Ascending aorta (tissue), 2 donors: ENCODE measurements at regions not wholly inside any gene's neighbourhood (a gene's known extent, or its start where the extent isn't known, plus 50 kb on each side); places are given as distances from the start of the nearest gene placed in this dataset.

ENCODE experiments used
- DNase-seq, 2 donors: peaks; one replicate each; pipeline ENCODE4 v3.0.0-alpha.2; 2019; ENCODE audit warnings: low spot score in 2 of 2
- H3K27ac ChIP-seq, 2 donors: fragments of 200-600 bp; sonication (generic); one replicate each; pipeline ENCODE4 v1.5.1; 2016 to 2017; ENCODE audit warnings: mild to moderate bottlenecking in 1 of 2
- H3K27me3 ChIP-seq: fragments of 200-600 bp; sonication (generic); one replicate; pipeline ENCODE4 v1.5.1; 2017
- H3K36me3 ChIP-seq, 2 donors: fragments of 200-600 bp; sonication (generic); one replicate each; pipeline ENCODE4 v1.5.1; 2016
- H3K4me1 ChIP-seq, 2 donors: fragments of 200-600 bp; sonication (generic); one replicate each; pipeline ENCODE4 v1.5.1; 2016 to 2017; ENCODE audit warnings: mild to moderate bottlenecking in 1 of 2
- H3K4me3 ChIP-seq, 2 donors: fragments of 200-600 bp; sonication (generic); one replicate each; pipeline ENCODE4 v1.5.1; 2016 to 2017; ENCODE audit warnings: mild to moderate bottlenecking in 1 of 2
- H3K9me3 ChIP-seq, 2 donors: fragments of 200-600 bp; sonication (generic); one replicate each; pipeline ENCODE4 v1.5.1; 2016
- intact Hi-C: fragments of 100-400 bp; cut with DNase I; formaldehyde crosslinking; loops from one replicate; pipeline ENCODE4 v1.15.1; 2023
- TF ChIP-seq, protein P1 (sequence below), 3 experiments: fragments of 200-600 bp in 2 of 3; fragments of 450-650 bp in 1 of 3; sonication (generic) in 2 of 3; IDR thresholded peaks; one replicate each; pipeline ENCODE4 v1.5.1; 2016 to 2019; ENCODE audit warnings: antibody characterized with exemption in 3 of 3, mild to moderate bottlenecking in 1 of 3, moderate library complexity in 1 of 3

DNA sequence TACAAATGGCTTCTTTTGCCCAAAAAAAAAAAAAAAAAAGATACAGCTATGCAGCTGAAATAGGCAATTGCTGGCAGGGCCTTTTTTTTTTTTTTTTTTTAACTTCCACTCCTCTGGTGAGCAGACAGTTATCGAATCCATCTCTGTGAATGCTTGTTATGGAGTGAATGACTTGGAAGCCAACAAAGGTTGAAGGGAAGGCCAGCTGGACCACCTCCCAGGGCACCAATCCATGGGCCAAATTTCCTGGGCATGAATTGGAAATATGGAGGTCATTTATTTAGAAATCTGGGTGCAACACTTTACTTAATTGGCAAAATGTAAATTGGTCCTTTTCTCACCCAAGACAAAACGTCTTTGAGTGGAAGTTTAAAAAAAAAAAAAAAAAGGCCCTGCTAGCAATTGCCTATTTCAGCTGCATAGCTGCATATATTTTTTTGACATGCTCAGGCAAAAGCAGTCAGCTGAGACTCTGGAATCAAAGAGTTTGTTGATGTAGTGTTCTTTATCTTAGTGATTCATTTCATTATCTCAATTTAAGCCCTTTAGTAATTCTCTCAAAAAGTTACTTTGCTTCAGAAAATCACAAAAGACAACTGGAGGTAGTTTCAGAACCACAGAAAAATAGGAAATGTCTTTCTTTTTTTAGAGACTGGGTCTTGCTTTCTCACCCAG, 392.2 kb upstream of the KLF4 start:
- Histone ChIP-seq H3K9me3 (no peaks in the 10 kb centered on the region), H3K27ac (peak overlapping the region in 1 of 2 donors; percentile 16), H3K4me1 (no peaks in the 10 kb centered on the region), H3K4me3 (no peak overlapping the region), H3K36me3 (no peaks in the 10 kb centered on the region), H3K27me3 (no peaks in the 10 kb centered on the region)
- DNase-seq: no peak
- intact Hi-C loops: no loop called here
- TF ChIP-seq, protein P1, sequence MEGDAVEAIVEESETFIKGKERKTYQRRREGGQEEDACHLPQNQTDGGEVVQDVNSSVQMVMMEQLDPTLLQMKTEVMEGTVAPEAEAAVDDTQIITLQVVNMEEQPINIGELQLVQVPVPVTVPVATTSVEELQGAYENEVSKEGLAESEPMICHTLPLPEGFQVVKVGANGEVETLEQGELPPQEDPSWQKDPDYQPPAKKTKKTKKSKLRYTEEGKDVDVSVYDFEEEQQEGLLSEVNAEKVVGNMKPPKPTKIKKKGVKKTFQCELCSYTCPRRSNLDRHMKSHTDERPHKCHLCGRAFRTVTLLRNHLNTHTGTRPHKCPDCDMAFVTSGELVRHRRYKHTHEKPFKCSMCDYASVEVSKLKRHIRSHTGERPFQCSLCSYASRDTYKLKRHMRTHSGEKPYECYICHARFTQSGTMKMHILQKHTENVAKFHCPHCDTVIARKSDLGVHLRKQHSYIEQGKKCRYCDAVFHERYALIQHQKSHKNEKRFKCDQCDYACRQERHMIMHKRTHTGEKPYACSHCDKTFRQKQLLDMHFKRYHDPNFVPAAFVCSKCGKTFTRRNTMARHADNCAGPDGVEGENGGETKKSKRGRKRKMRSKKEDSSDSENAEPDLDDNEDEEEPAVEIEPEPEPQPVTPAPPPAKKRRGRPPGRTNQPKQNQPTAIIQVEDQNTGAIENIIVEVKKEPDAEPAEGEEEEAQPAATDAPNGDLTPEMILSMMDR (IDR thresholded peaks at IDR 0.05): no peak

DNA sequence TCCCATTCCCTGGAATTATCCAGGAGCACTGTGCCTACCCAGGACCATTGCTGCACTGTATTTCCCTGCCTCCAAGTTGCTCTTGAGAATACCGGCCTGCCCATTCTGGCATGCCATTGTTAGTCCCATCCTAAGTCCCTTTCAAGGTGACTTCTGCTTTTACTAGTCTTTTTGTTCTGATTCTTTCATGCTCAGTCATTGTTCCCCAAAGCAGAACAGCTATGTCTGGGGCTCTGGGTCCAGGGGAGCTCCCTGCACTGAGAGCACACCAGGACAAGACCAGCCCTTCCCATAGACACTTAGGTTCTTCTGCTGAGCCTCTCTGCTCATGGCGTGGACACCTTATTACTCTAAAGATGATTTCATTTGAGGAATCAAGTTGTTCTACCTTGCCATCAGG, 388.9 kb upstream of the KLF4 start:
- H3K4me1 ChIP-seq: no peaks in the 10 kb centered on the region
- no peaks in the 10 kb centered on the region for H3K9me3 ChIP-seq
- no peaks in the 10 kb centered on the region for H3K27me3 ChIP-seq
- no peaks in the 10 kb centered on the region for H3K36me3 ChIP-seq
- TF ChIP-seq, protein P1 (IDR thresholded peaks at IDR 0.05): no peak
- intact Hi-C loops: no loop called here
- no peak for DNase-seq
- H3K27ac ChIP-seq: no peak overlapping the region
- H3K4me3 ChIP-seq: no peak overlapping the region

DNA sequence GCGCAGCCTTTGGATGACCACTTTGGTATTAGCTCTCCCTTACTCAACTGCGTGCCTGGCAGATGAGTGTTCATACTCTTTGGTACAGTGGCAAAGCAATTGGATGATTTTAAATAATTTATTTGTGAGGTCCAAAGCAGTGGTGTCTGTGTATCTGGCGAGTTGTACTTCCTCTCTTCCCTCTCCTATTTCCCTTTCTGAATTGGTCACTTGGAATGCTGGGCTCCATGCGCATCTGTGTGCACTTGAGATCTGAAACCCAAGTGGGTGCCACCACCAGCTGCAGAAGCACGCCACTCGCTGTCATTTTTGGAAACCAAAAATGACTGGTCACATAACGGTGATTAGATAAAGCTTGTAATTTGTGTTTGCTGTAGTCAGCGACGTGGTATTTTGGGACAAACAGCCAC, 386.0 kb upstream of the KLF4 start:
- H3K36me3 ChIP-seq: no peaks in the 10 kb centered on the region
- intact Hi-C loops: no loop called here
- H3K27ac ChIP-seq: no peak overlapping the region
- TF ChIP-seq, protein P1 (IDR thresholded peaks at IDR 0.05): no peak
- no peaks in the 10 kb centered on the region for H3K9me3 ChIP-seq
- H3K27me3 ChIP-seq: no peaks in the 10 kb centered on the region
- no peak for DNase-seq
- no peaks in the 10 kb centered on the region for H3K4me1 ChIP-seq
- no peak overlapping the region for H3K4me3 ChIP-seq

DNA sequence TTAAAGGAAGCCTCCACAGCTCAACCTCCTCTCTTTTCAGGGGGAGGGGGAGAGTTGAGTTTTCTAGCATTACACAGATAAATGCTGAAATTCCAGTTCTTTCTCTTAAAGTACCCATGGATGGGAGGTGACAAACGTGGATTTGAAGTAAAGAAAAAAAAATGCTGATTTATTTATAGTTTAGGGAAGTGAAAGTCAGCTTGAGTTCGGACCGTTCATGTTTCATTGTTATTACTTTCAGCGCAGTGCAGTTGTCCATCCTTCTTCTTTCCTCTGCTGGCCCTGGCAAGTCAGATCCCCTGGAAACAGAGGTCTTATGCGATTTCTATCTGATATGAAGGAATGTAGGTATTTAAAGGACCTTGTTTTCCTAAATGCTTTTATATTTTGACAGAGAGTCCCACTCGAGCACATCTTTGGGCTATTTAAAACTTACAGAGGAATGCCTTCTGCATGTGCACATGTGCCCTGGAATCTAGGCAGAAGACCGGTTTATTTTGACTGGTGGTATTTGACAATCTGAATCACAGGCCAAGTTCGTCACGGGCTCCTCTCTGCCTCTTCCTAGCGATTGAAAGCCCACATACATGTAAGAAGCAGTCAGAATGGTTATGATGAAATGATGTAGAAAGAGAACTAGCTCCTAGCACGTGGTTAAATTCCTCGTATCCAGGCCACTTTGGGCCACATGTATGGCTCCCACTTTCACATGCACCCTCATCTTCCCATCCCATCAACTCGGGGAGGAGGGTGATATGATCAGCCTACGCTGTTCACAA, 385.2 kb upstream of the KLF4 start:
- Histone ChIP-seq H3K27me3 (no peaks in the 10 kb centered on the region), H3K36me3 (no peaks in the 10 kb centered on the region), H3K4me1 (no peaks in the 10 kb centered on the region), H3K27ac (no peak overlapping the region), H3K4me3 (no peak overlapping the region), H3K9me3 (no peaks in the 10 kb centered on the region)
- intact Hi-C loops: no loop called here
- TF ChIP-seq, protein P1 (IDR thresholded peaks at IDR 0.05): no peak
- DNase-seq: no peak

DNA sequence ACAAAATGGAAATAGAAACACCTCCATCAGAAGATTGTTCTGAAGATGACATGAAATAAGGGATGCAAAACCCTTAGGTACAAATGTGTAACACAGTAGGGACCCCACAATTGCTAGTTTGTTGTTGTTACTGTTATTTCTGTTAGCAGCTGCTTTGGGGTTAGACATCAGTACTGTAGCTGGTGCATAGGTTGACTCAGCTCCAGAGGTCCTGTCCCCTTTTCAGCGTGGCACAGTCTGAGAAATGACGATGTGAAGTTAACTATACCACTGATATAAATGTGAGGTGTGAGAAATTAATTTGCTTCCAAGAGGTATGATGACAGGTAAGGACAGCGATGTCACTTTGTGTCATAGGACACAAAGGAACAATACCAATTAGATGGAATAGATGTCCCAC, 384.6 kb upstream of the KLF4 start:
- Histone ChIP-seq H3K4me3 (no peak overlapping the region), H3K4me1 (no peaks in the 10 kb centered on the region), H3K27ac (no peak overlapping the region), H3K9me3 (no peaks in the 10 kb centered on the region), H3K36me3 (no peaks in the 10 kb centered on the region), H3K27me3 (no peaks in the 10 kb centered on the region)
- intact Hi-C loops: no loop called here
- TF ChIP-seq, protein P1 (IDR thresholded peaks at IDR 0.05): no peak
- no peak for DNase-seq
